Common myeloid progenitor, CD34-positive (primary cell): ENCODE measurements at regions not wholly inside any gene's neighbourhood (a gene's known extent, or its start where the extent isn't known, plus 50 kb on each side); places are given as distances from the start of the nearest gene placed in this dataset.

ENCODE experiments used
- CTCF ChIA-PET: fragments of 350-600 bp; sonication (Branson Sonifier 250); formaldehyde crosslinking; loops from one replicate; lab custom pipeline; 2021; ENCODE audit warnings: antibody characterized with exemption; lab: Charles Lee
- POLR2A ChIA-PET: fragments of 350-600 bp; sonication (Branson Sonifier 250); formaldehyde crosslinking; loops from one replicate; lab custom pipeline; 2021; ENCODE audit warnings: antibody characterized with exemption; lab: Charles Lee
- DNase-seq, 3 donors: peaks; one replicate each; pipeline versions ENCODE4 v3.0.0 to v3.0.0-alpha.2; 2013
- H3K27ac ChIP-seq, 2 experiments: 1 replicate in 1 of 2; 2 replicates in 1 of 2; pipeline ENCODE4 v1.7.0; 2013; ENCODE audit warnings: inconsistent platforms in 2 of 2, low read length in 2 of 2, mild to moderate bottlenecking in 2 of 2, low read depth in 1 of 2, moderate library complexity in 1 of 2; ENCODE audit not compliant: severe bottlenecking in 2 of 2, insufficient read depth in 1 of 2, poor library complexity in 1 of 2
- H3K27me3 ChIP-seq, 5 experiments: replicated peaks in 2 of 5; 1 replicate in 3 of 5; 2 replicates in 2 of 5; pipeline versions ENCODE4 v1.6.1 to v1.7.0; 2013; ENCODE audit warnings: low read length in 4 of 5, mild to moderate bottlenecking in 2 of 5, moderate library complexity in 2 of 5, inconsistent platforms in 1 of 5; ENCODE audit not compliant: insufficient read depth in 5 of 5, control insufficient read depth in 4 of 5
- H3K36me3 ChIP-seq, 4 experiments: 1 replicate in 2 of 4; 2 replicates in 2 of 4; pipeline versions ENCODE4 v1.6.1 to v1.7.0; 2013; ENCODE audit warnings: low read length in 3 of 4, control low read depth in 1 of 4, mild to moderate bottlenecking in 1 of 4; ENCODE audit not compliant: control insufficient read depth in 4 of 4, insufficient read depth in 4 of 4
- H3K4me1 ChIP-seq, 4 experiments: 1 replicate in 3 of 4; 2 replicates in 1 of 4; pipeline versions ENCODE4 v1.6.1 to v1.7.1; 2013; ENCODE audit warnings: low read length in 3 of 4, mild to moderate bottlenecking in 3 of 4, control low read depth in 1 of 4, inconsistent platforms in 1 of 4, moderate library complexity in 1 of 4; ENCODE audit not compliant: control insufficient read depth in 4 of 4, insufficient read depth in 4 of 4; ENCODE audit errors: control extremely low read depth in 1 of 4
- H3K4me3 ChIP-seq, 7 experiments: 1 replicate in 4 of 7; 2 replicates in 3 of 7; pipeline versions ENCODE4 v1.5.1 to v1.7.0; 2013; ENCODE audit warnings: mild to moderate bottlenecking in 7 of 7, low read length in 6 of 7, moderate library complexity in 6 of 7, inconsistent platforms in 2 of 7, low read depth in 2 of 7, control low read depth in 1 of 7; ENCODE audit not compliant: insufficient read depth in 4 of 7, control insufficient read depth in 1 of 7; ENCODE audit errors: extremely low read depth in 1 of 7
- H3K9me3 ChIP-seq, 5 experiments: 1 replicate in 4 of 5; 2 replicates in 1 of 5; pipeline versions ENCODE4 v1.6.1 to v1.7.1; 2013; ENCODE audit warnings: low read length in 4 of 5, mild to moderate bottlenecking in 2 of 5, inconsistent platforms in 1 of 5, low read depth in 1 of 5, moderate library complexity in 1 of 5; ENCODE audit not compliant: control insufficient read depth in 4 of 5, insufficient read depth in 2 of 5; ENCODE audit errors: control extremely low read depth in 1 of 5
- WGBS: methylation state at CpG from one replicate; pipeline ENCODE4 v1.1.5; 2013; ENCODE audit not compliant: insufficient coverage; 5-methylcytosine and 5-hydroxymethylcytosine counted together

DNA sequence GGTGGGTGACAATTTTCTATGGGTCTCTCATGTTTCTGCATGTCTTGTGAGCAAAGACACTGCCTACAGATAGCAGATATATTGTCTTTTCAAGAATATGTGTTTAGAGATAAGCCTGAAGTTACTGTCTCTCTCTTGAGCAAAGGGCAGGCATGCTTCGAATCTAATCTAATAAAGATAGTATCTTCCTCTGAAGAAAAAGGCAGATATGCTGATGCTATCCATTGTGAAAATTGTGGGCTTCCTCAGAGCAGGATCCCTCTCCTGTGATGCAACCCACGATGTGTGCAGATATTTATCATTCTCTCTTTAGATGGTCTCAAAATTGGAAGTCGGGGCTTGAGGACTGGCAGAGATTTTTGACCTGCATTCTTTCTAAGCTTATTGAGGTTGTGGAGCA is 187.0 kb downstream of the DACT1 start:
- POLR2A ChIA-PET: no interaction called here
- CTCF ChIA-PET: no interaction called here
- Histone ChIP-seq H3K9me3 (peaks cover 0 to 4% (median 3%) of the 10 kb centered on the region in 5 experiments), H3K27me3 (no peaks in the 10 kb centered on the region), H3K4me1 (no peaks in the 10 kb centered on the region), H3K27ac (no peak overlapping the region), H3K4me3 (no peak overlapping the region), H3K36me3 (no peaks in the 10 kb centered on the region)
- no peak for DNase-seq
- 100% methylated on average over 2 of the region's 3 CpGs for WGBS

DNA sequence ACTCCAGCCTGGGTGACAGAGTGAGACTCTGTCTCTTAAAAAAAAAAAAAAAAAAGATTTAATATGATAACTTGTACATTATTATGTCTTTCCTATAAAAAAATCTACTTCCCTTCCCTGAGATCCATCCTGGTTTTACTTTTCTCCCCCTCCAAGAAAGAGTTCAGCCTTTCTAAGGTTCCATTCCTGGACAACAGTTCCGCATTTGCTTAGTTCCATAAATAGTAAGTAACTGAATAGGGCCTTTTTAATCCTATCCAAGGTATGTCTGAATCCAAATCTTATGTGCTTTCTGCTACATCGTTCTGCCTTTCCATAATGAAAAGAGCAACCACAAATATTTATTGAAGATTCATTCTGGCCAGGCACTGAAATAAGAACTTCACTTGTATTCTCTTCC is 187.8 kb downstream of the DACT1 start:
- WGBS: 100% methylated on average over 1 of the region's 2 CpGs
- CTCF ChIA-PET: no interaction called here
- peaks cover 0 to 4% (median 3%) of the 10 kb centered on the region in 5 experiments for H3K9me3 ChIP-seq

DNA sequence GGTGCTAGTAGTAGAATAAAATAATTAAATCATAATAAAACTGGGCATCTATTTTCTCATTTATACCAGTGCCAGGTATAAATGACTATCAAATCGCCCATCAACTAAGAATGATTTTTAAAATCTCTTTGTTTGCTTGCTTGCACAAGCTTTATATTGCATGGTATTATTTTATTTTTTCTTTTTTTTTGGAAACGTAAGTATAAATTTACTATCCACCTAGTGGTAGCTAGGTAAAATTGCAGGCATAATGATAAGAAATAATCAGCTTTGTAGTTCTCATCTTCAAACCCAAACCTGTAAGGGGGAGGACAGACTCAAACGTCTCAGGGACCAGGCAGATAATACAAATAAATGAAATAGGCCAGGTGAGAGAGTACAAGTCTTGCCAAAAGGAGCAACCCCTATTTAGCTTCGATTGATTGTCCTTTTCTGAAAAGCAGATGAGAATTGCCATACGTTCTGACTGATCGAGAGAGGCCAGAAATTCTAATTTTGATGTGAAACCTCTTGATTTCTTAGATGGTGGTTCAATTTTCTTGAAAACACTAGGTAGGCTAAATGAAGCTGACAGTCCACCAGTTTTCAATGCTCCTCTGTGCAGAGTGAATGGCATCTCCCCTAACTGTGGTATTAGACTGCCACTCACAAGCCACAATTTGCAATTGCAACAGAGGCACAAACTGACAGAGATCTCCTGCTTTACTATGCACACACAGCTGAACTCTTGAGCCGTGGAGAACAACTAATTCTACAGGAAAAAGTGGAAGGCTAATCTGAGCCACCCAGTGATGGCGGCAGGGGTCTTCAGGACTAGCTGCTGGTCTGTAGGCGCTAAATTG is 189.3 kb downstream of the DACT1 start:
- Histone ChIP-seq H3K27ac (no peak overlapping the region), H3K4me1 (no peaks in the 10 kb centered on the region), H3K4me3 (no peak overlapping the region), H3K9me3 (peaks cover 0 to 4% (median 3%) of the 10 kb centered on the region in 5 experiments), H3K27me3 (no peaks in the 10 kb centered on the region), H3K36me3 (no peaks in the 10 kb centered on the region)
- CTCF ChIA-PET: interaction anchor here (1.0 kb wide), 1 partner anchor 15 kb away, joined by 3 read pairs; no protein-coding TSS in a partner anchor
- POLR2A ChIA-PET: no interaction called here
- over 99% methylated on average over 7 of the region's 9 CpGs for WGBS
- DNase-seq: no peak

More for the DNA sequence above, 187.8 kb downstream of the DACT1 start:
- Histone ChIP-seq H3K4me3 (no peak overlapping the region), H3K4me1 (no peaks in the 10 kb centered on the region), H3K27ac (no peak overlapping the region), H3K27me3 (no peaks in the 10 kb centered on the region), H3K36me3 (no peaks in the 10 kb centered on the region)
- POLR2A ChIA-PET: no interaction called here
- peak in 1 of 3 donors; percentile 6 for DNase-seq

DNA sequence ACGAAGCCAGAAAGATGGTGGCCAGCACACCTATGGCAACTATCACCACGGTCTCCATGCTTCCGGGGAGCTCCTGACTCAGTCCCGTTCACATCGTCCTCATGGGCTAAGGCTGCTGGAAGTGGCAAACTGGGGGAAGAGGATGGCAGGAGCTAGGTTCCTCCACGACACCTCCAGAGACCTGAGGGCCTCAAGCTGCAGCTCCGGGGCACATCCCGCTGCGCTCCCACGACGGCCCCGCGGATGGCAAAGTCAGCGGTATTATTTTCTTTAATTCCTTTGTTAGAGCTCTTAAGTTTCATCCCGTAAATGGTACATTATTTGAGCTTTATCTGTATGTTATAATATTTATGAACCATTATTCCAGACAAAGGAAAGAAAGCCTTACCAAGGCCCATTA is 190.5 kb downstream of the DACT1 start:
- no peak overlapping the region for H3K27ac ChIP-seq
- peaks cover 0 to 4% (median 3%) of the 10 kb centered on the region in 5 experiments for H3K9me3 ChIP-seq
- no peaks in the 10 kb centered on the region for H3K27me3 ChIP-seq
- CTCF ChIA-PET: no interaction called here
- H3K4me3 ChIP-seq: no peak overlapping the region
- 95% methylated on average over 6 of the region's 15 CpGs for WGBS
- H3K36me3 ChIP-seq: no peaks in the 10 kb centered on the region
- DNase-seq: no peak
- no peaks in the 10 kb centered on the region for H3K4me1 ChIP-seq
- POLR2A ChIA-PET: no interaction called here

DNA sequence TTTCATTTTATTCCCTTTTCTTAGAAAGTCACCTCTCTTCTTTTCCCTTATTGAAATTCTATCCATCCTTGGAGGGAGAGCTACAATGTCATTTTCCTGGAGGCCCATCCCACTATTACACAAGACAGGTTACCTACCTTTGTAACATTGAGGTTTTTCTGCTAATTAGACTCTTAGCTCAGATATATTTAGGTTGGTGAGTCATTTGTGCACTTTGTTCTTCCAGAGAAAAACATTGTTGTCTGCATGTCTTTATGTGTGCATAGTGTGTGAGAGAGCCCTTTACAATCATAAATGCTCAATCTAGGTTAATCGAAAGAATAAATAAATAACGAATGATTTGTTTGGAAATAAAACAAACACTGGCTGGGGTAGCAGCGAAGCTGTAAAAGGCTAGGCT is 191.8 kb downstream of the DACT1 start:
- CTCF ChIA-PET: no interaction called here
- no peak overlapping the region for H3K27ac ChIP-seq
- H3K9me3 ChIP-seq: peaks cover 0 to 6% (median 3%) of the 10 kb centered on the region in 5 experiments
- no peak overlapping the region for H3K4me3 ChIP-seq
- no peak for DNase-seq
- no peaks in the 10 kb centered on the region for H3K4me1 ChIP-seq
- H3K36me3 ChIP-seq: no peaks in the 10 kb centered on the region
- POLR2A ChIA-PET: no interaction called here
- WGBS: 100% methylated on average over 2 of the region's 3 CpGs
- no peaks in the 10 kb centered on the region for H3K27me3 ChIP-seq

DNA sequence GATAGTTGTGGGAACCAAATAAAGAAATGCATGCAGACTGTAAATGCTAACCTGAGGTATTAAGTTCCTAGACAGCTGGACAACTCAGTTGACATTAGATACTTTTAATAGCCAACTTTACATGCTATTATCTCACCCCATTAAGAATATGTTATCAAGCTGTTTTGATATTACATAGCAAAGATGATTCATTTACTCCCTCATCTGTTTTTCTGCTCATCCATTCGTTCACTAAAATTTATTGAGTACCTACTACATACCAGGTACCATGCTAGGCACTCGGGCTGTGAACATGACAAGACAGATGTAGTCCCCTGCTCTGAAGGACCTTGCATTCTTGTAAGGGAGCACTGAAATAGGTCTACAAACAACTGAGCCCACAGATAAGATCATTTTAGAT is 192.4 kb downstream of the DACT1 start:
- POLR2A ChIA-PET: no interaction called here
- no CpG with 5 or more reads among the region's 2 CpGs for WGBS
- CTCF ChIA-PET: no interaction called here

DNA sequence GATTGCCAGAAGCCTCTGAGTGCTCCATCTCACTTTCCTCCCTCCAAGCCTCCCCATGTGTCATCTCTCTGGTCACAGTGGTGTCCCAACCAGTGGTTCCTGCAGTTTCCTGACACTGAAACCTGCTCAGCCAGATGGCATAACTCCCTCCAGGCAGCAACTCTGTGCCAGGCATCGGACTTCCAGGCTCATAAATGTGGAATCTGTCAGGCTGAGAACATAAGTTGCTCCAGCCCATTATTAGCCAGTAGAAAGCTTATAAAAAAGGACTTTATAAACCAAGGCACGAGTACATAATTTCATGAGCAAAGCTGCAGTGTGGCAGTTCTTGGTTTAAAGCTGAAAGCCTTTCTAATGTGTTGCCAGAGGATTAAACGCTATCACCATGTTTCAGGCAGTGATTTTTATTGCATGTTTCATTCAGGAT is 194.3 kb downstream of the DACT1 start:
- POLR2A ChIA-PET: no interaction called here
- 55% methylated on average over 3 of the region's 3 CpGs for WGBS
- no peaks in the 10 kb centered on the region for H3K27me3 ChIP-seq

More for the DNA sequence above, 192.4 kb downstream of the DACT1 start:
- no peak overlapping the region for H3K4me3 ChIP-seq
- no peaks in the 10 kb centered on the region for H3K27me3 ChIP-seq
- H3K36me3 ChIP-seq: no peaks in the 10 kb centered on the region
- no peak for DNase-seq
- peaks cover 0 to 6% (median 3%) of the 10 kb centered on the region in 5 experiments for H3K9me3 ChIP-seq
- no peak overlapping the region for H3K27ac ChIP-seq
- no peaks in the 10 kb centered on the region for H3K4me1 ChIP-seq

More for the DNA sequence above, 194.3 kb downstream of the DACT1 start:
- no peaks in the 10 kb centered on the region for H3K36me3 ChIP-seq
- no peak overlapping the region for H3K4me3 ChIP-seq
- no peaks in the 10 kb centered on the region for H3K4me1 ChIP-seq
- DNase-seq: no peak
- CTCF ChIA-PET: no interaction called here
- H3K9me3 ChIP-seq: peaks cover 0 to 6% (median 3%) of the 10 kb centered on the region in 5 experiments
- H3K27ac ChIP-seq: no peak overlapping the region
